ENCODE measurements at regions not wholly inside any gene's neighbourhood (a gene's known extent, or its start where the extent isn't known, plus 50 kb on each side); places are given as distances from the start of the nearest gene placed in this dataset.

DNA sequence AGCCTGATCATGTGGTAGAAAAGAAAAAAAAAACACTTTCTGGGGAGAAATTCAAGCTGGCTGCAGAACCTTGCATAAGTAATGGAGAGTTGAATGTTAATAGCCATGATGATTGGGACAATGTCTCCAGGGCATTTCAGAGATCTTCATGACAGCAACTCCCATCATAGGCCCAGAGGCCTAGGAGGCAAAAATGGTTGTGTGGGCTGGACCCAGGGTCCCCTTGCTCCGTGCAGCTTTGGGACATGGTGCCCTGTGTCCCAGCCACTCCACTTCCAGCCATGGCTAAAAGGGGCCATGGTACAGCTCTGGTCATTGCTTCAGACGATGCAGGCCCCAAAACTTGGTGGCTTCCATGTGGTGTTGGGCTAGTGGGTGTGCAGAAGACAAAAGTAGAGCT, 1170.9 kb downstream of the C4orf33 start:
- ChIA-PET POLR2A (no interaction called here), CTCF (interaction anchor here (1.6 kb wide), 1 partner anchor 14 kb away, joined by 3 read pairs; no protein-coding TSS in a partner anchor)
- no peak for DNase-seq (ENCODE audit: extremely low spot score)
- no peak for TF ChIP-seq CTCF (IDR thresholded peaks at IDR 0.05; ENCODE audit: control extremely low read depth, extremely low read depth, low read depth, missing control alignments)

DNA sequence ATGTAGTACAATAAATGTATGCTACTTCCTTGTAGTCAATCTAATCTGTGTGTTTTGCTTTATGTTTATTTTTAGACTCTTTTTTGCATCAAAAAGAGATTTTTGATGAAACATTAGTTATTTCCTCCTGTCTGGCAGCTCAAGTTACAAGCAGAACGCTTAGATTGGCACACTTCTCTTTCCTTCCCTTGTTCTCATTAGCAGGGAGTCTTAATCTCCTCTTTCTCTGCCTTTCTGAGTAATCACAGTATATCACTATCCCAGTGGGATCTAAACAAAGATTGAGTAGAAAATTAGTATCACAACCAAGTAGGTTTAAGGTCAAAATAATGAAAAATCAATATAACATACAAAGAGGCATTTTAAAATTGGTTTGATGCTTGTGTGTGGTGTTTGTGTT, 1192.6 kb downstream of the C4orf33 start:
- POLR2A ChIA-PET = no interaction called here
- TF ChIP-seq CTCF (IDR thresholded peaks at IDR 0.05; ENCODE audit: control extremely low read depth, extremely low read depth, low read depth, missing control alignments) = no peak
- CTCF ChIA-PET = no interaction called here
- DNase-seq (ENCODE audit: extremely low spot score) = no peak

DNA sequence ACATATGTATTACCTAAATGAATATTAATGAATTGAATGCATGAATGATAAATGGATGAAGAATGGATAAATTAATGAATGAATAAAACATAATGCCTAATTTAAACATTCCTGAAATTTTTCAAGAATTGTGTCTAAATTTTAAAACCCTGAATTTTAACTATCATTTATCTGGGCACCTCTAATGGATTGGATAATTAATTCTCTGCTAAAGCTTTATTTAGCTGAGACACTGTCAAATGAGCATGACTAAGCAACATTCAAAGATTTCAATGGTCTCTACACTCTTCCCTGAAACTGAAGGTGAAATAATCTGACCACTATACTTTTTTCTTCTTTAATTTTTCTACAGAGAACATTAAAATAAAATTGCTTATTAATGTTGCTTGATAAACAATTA, 1197.7 kb downstream of the C4orf33 start:
- DNase-seq (ENCODE audit: extremely low spot score) = no peak
- POLR2A ChIA-PET = no interaction called here
- no peak for TF ChIP-seq CTCF (IDR thresholded peaks at IDR 0.05; ENCODE audit: control extremely low read depth, extremely low read depth, low read depth, missing control alignments)
- CTCF ChIA-PET = no interaction called here

GRCh38 chr4:130296448-130296847, 1200.5 kb downstream of the C4orf33 start:
- no peak for TF ChIP-seq CTCF (IDR thresholded peaks at IDR 0.05; ENCODE audit: control extremely low read depth, extremely low read depth, low read depth, missing control alignments)
- ChIA-PET CTCF (no interaction called here), POLR2A (no interaction called here)
- no peak for DNase-seq (ENCODE audit: extremely low spot score)

- TF ChIP-seq CTCF (IDR thresholded peaks at IDR 0.05; ENCODE audit: control extremely low read depth, extremely low read depth, low read depth, missing control alignments) = no peak
- POLR2A ChIA-PET = no interaction called here
- CTCF ChIA-PET = interaction anchor here (1.2 kb wide), 1 partner anchor 30 kb away, joined by 3 read pairs; no protein-coding TSS in a partner anchor
- no peak for DNase-seq (ENCODE audit: extremely low spot score)
Measured at GRCh38 chr4:130306566-130306965, 1210.6 kb downstream of the C4orf33 start.

- DNase-seq (ENCODE audit: extremely low spot score) = no peak
- no peak for TF ChIP-seq CTCF (IDR thresholded peaks at IDR 0.05; ENCODE audit: control extremely low read depth, extremely low read depth, low read depth, missing control alignments)
- ChIA-PET CTCF (interaction anchor here (1.4 kb wide), 1 partner anchor 28 kb away, joined by 4 read pairs; no protein-coding TSS in a partner anchor), POLR2A (no interaction called here)
Measured at GRCh38 chr4:130309221-130309620, 1213.3 kb downstream of the C4orf33 start.

GRCh38 chr4:130322439-130322838, 1226.5 kb downstream of the C4orf33 start:
- ChIA-PET CTCF (interaction anchor here (1.4 to 1.8 kb wide), 2 partner anchors 14 to 16 kb away, joined by 3 to 9 read pairs; no protein-coding TSS in a partner anchor), POLR2A (no interaction called here)
- TF ChIP-seq CTCF (IDR thresholded peaks at IDR 0.05; ENCODE audit: control extremely low read depth, extremely low read depth, low read depth, missing control alignments) = no peak
- DNase-seq (ENCODE audit: extremely low spot score) = no peak

Data from GM10248 (cell line).